MM.1S (cell line): ENCODE measurements at regions not wholly inside any gene's neighbourhood (a gene's known extent, or its start where the extent isn't known, plus 50 kb on each side); places are given as distances from the start of the nearest gene placed in this dataset.

ENCODE experiments used
- CTCF ChIP-seq: fragments of 300-600 bp; sonication (generic); IDR thresholded peaks from 2 replicates; pipeline ENCODE4 v1.5.1; 2016; ENCODE audit warnings: antibody characterized with exemption, low read length, mixed read lengths
- EZH2 ChIP-seq: fragments of 300-600 bp; sonication (generic); optimal IDR thresholded peaks from 2 replicates; pipeline ENCODE3; 2017; ENCODE audit warnings: low read depth, mild to moderate bottlenecking, antibody characterized with exemption, low read length, mixed read lengths
- EZH2phosphoT487 ChIP-seq: fragments of 300-600 bp; sonication (generic); IDR thresholded peaks from 2 replicates; pipeline ENCODE4 v1.6.1; 2018; ENCODE audit warnings: antibody characterized with exemption, low read length

- TF ChIP-seq CTCF = no peak
- TF ChIP-seq EZH2 = no peak
- no peak for TF ChIP-seq EZH2phosphoT487
These were observed 283.3 kb downstream of the DUSP10 start for GRCh38 chr1:221458447-221459156.
